CD8-positive, alpha-beta memory T cell (primary cell): ENCODE measurements at regions not wholly inside any gene's neighbourhood (a gene's known extent, or its start where the extent isn't known, plus 50 kb on each side); places are given as distances from the start of the nearest gene placed in this dataset.
"Not testable (repeated sequence)": the region's sequence is repeated elsewhere in the genome, so short reads cannot be mapped to it uniquely, and the experiment has no call there.

Source experiments
- CTCF ChIA-PET: fragments of 350-600 bp; sonication (Branson Sonifier 250); formaldehyde crosslinking; loops from one replicate; lab custom pipeline; 2021; ENCODE audit warnings: antibody characterized with exemption; lab: Charles Lee
- POLR2A ChIA-PET: fragments of 350-600 bp; sonication (Branson Sonifier 250); formaldehyde crosslinking; loops from one replicate; lab custom pipeline; 2021; ENCODE audit warnings: antibody characterized with exemption; lab: Charles Lee
- DNase-seq, 5 donors: peaks; one replicate each; pipeline versions ENCODE4 v3.0.0 to v3.0.0-alpha.2; 2020 to 2022; ENCODE audit warnings: mixed read lengths in 1 of 5
- H3K27ac ChIP-seq: one replicate; pipeline ENCODE4 v1.7.0; 2013; ENCODE audit warnings: low read depth, mild to moderate bottlenecking, low read length, moderate library complexity
- H3K27me3 ChIP-seq: 2 replicates; pipeline ENCODE4 v1.7.0; 2013; ENCODE audit warnings: low read length, mild to moderate bottlenecking; ENCODE audit not compliant: insufficient read depth, poor library complexity, severe bottlenecking
- H3K36me3 ChIP-seq: 2 replicates; pipeline ENCODE4 v1.7.0; 2013; ENCODE audit warnings: mild to moderate bottlenecking, low read length, moderate library complexity; ENCODE audit not compliant: insufficient read depth
- H3K4me1 ChIP-seq: 2 replicates; pipeline ENCODE4 v1.7.0; 2013; ENCODE audit warnings: mild to moderate bottlenecking, low read length, moderate library complexity; ENCODE audit not compliant: insufficient read depth
- H3K4me3 ChIP-seq: 2 replicates; pipeline ENCODE4 v1.7.0; 2013; ENCODE audit warnings: mild to moderate bottlenecking, low read length
- H3K9me3 ChIP-seq: 2 replicates; pipeline ENCODE4 v1.7.0; 2013; ENCODE audit warnings: mild to moderate bottlenecking, low read length
- H3K27ac Mint-ChIP-seq, 8 donors: one replicate each; pipeline ENCODE4 v1.8.0; 2020 to 2021; ENCODE audit warnings: mixed read lengths in 8 of 8, mild to moderate bottlenecking in 6 of 8, inconsistent platforms in 3 of 8, moderate library complexity in 3 of 8
- H3K27me3 Mint-ChIP-seq, 2 donors: one replicate each; pipeline ENCODE4 v1.8.0; 2020 to 2021; ENCODE audit warnings: mixed read lengths in 2 of 2, mild to moderate bottlenecking in 1 of 2, moderate library complexity in 1 of 2
- H3K36me3 Mint-ChIP-seq, 3 donors: one replicate each; pipeline ENCODE4 v1.8.0; 2020 to 2021; ENCODE audit warnings: mixed read lengths in 3 of 3, inconsistent platforms in 1 of 3, mild to moderate bottlenecking in 1 of 3
- H3K4me1 Mint-ChIP-seq, 3 donors: one replicate each; pipeline ENCODE4 v1.8.0; 2020 to 2021; ENCODE audit warnings: mixed read lengths in 3 of 3, inconsistent platforms in 1 of 3, mild to moderate bottlenecking in 1 of 3
- H3K4me3 Mint-ChIP-seq, 7 donors: one replicate each; pipeline ENCODE4 v1.8.0; 2020 to 2021; ENCODE audit warnings: mixed read lengths in 7 of 7, mild to moderate bottlenecking in 6 of 7, moderate library complexity in 4 of 7, inconsistent platforms in 2 of 7
- H3K9me3 Mint-ChIP-seq, 5 donors: one replicate each; pipeline ENCODE4 v1.8.0; 2020 to 2022; ENCODE audit warnings: mixed read lengths in 5 of 5, mild to moderate bottlenecking in 3 of 5, moderate library complexity in 2 of 5, inconsistent platforms in 1 of 5

DNA sequence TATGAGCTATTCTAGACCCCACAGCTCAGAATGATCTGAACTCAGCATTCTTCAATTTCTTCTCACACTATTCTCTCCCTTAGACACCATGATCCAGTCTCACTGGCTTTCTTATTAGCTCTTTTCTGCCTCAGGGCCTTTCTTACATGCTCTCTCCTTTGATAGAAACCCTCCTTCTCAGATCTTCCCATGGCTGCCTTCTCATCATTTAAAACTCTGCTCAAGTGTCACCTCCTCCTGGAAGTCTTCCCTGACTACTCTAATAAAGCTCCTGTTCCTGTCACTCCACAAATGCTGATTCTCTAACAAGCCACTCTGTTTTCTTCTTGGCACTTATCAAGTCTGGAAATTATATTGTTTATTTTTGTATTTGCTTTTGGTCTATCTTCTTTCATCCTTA is 131.1 kb downstream of the HNMT start:
- no peaks in the 10 kb centered on the region for H3K4me1 Mint-ChIP-seq
- Histone ChIP-seq H3K27me3 (no peaks in the 10 kb centered on the region), H3K4me1 (no peaks in the 10 kb centered on the region), H3K4me3 (no peak overlapping the region), H3K27ac (no peak overlapping the region), H3K36me3 (no peaks in the 10 kb centered on the region), H3K9me3 (no peaks in the 10 kb centered on the region)
- no peak overlapping the region for H3K4me3 Mint-ChIP-seq
- H3K36me3 Mint-ChIP-seq, result no peaks in the 10 kb centered on the region
- POLR2A ChIA-PET, result no interaction called here
- no peak overlapping the region for H3K27ac Mint-ChIP-seq
- peaks cover 0 to 12% (median 6%) of the 10 kb centered on the region in 5 donors for H3K9me3 Mint-ChIP-seq
- CTCF ChIA-PET, result no interaction called here
- peaks cover 0 to 1% of the 10 kb centered on the region in 2 donors for H3K27me3 Mint-ChIP-seq
- DNase-seq, result no peak

- H3K4me1 ChIP-seq, CTCF ChIA-PET, H3K4me3 ChIP-seq, H3K27me3 ChIP-seq, H3K9me3 ChIP-seq, H3K27ac ChIP-seq, DNase-seq, H3K4me1 Mint-ChIP-seq, POLR2A ChIA-PET, H3K36me3 Mint-ChIP-seq, H3K36me3 ChIP-seq, H3K4me3 Mint-ChIP-seq, H3K27ac Mint-ChIP-seq, H3K27me3 Mint-ChIP-seq: not testable (repeated sequence)
- peaks cover 0 to 15% (median 11%) of the 10 kb centered on the region in 5 donors for H3K9me3 Mint-ChIP-seq
These were observed 135.0 kb downstream of the HNMT start for GRCh38 chr2:138099288-138099687.

GRCh38 chr2:138101718-138102117 is 137.4 kb downstream of the HNMT start:
- Histone ChIP-seq H3K9me3 (no peaks in the 10 kb centered on the region), H3K36me3 (no peaks in the 10 kb centered on the region), H3K4me1 (no peaks in the 10 kb centered on the region), H3K27ac (no peak overlapping the region), H3K4me3 (no peak overlapping the region), H3K27me3 (no peaks in the 10 kb centered on the region)
- Mint-ChIP-seq H3K36me3 (no peaks in the 10 kb centered on the region), H3K4me3 (no peak overlapping the region), H3K27ac (no peak overlapping the region), H3K4me1 (no peaks in the 10 kb centered on the region), H3K27me3 (peaks cover 0 to 5% of the 10 kb centered on the region in 2 donors), H3K9me3 (peaks cover 0 to 15% (median 11%) of the 10 kb centered on the region in 5 donors)
- POLR2A ChIA-PET, result no interaction called here
- DNase-seq, result no peak
- CTCF ChIA-PET, result no interaction called here

- H3K4me1 Mint-ChIP-seq, result no peaks in the 10 kb centered on the region
- H3K9me3 ChIP-seq, result no peaks in the 10 kb centered on the region
- DNase-seq, result no peak
- H3K4me1 ChIP-seq, result no peaks in the 10 kb centered on the region
- H3K4me3 Mint-ChIP-seq, result no peak overlapping the region
- peaks cover 0 to 5% of the 10 kb centered on the region in 2 donors for H3K27me3 Mint-ChIP-seq
- H3K9me3 Mint-ChIP-seq, result peaks cover 0 to 13% (median 10%) of the 10 kb centered on the region in 5 donors
- H3K27ac Mint-ChIP-seq, result no peak overlapping the region
- POLR2A ChIA-PET, result no interaction called here
- H3K36me3 Mint-ChIP-seq, result no peaks in the 10 kb centered on the region
- no peak overlapping the region for H3K27ac ChIP-seq
- no peak overlapping the region for H3K4me3 ChIP-seq
- H3K36me3 ChIP-seq, result no peaks in the 10 kb centered on the region
- CTCF ChIA-PET, result no interaction called here
- no peaks in the 10 kb centered on the region for H3K27me3 ChIP-seq
These were observed 138.4 kb downstream of the HNMT start for GRCh38 chr2:138102664-138103063.

DNA sequence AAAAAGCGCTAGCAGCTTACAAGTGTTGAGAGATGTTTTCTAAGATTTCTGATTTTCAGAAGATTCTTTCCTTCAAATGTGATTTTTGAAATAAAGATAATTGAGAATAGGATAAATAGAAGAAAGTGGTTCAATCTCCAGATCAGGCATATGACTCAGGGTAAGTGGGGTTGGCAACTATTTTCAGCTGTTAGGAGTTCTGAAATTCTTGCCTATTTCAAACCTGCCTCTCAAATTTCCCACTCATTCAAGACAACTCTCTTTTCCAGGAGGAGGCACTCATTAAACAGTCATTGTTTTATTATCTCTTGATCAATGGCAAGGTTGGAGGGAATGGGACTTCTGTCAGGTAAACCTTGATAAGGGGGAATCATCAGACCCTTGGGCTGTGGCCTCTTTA is 138.9 kb downstream of the HNMT start:
- H3K27me3 Mint-ChIP-seq, result peaks cover 0 to 5% of the 10 kb centered on the region in 2 donors
- DNase-seq, result no peak
- peaks cover 0 to 11% (median 10%) of the 10 kb centered on the region in 5 donors for H3K9me3 Mint-ChIP-seq
- CTCF ChIA-PET, result no interaction called here
- no peak overlapping the region for H3K27ac Mint-ChIP-seq
- no peak overlapping the region for H3K27ac ChIP-seq
- no peaks in the 10 kb centered on the region for H3K4me1 ChIP-seq
- no peaks in the 10 kb centered on the region for H3K4me1 Mint-ChIP-seq
- H3K36me3 ChIP-seq, result no peaks in the 10 kb centered on the region
- no peak overlapping the region for H3K4me3 Mint-ChIP-seq
- H3K36me3 Mint-ChIP-seq, result no peaks in the 10 kb centered on the region
- POLR2A ChIA-PET, result no interaction called here
- no peaks in the 10 kb centered on the region for H3K27me3 ChIP-seq
- no peak overlapping the region for H3K4me3 ChIP-seq
- no peaks in the 10 kb centered on the region for H3K9me3 ChIP-seq

DNA sequence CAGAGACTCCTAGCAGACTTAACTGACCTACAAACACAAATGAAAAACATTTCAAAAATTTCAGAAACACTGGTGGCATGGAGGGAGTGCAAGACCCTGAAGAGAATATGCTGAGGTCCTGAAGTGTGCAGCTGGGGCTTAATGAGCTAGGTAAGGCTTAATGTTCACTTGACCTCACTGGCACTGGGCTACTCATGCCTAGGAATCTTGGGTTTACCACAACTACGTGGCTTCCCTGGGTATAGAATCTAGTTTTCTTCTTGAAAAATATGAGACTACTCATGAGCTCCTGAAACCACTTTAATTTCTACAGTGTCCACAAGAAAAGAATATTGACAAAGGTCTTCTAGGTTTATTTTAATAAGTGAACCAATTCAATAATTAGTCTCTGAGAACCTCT is 139.8 kb downstream of the HNMT start:
- Mint-ChIP-seq H3K4me1 (no peaks in the 10 kb centered on the region), H3K9me3 (peaks cover 0 to 9% (median 8%) of the 10 kb centered on the region in 5 donors), H3K27ac (no peak overlapping the region), H3K36me3 (no peaks in the 10 kb centered on the region), H3K4me3 (no peak overlapping the region), H3K27me3 (peaks cover 0 to 5% of the 10 kb centered on the region in 2 donors)
- ChIA-PET CTCF (no interaction called here), POLR2A (no interaction called here)
- Histone ChIP-seq H3K27me3 (no peaks in the 10 kb centered on the region), H3K4me1 (no peaks in the 10 kb centered on the region), H3K36me3 (no peaks in the 10 kb centered on the region), H3K27ac (no peak overlapping the region), H3K4me3 (no peak overlapping the region), H3K9me3 (no peaks in the 10 kb centered on the region)
- no peak for DNase-seq

DNA sequence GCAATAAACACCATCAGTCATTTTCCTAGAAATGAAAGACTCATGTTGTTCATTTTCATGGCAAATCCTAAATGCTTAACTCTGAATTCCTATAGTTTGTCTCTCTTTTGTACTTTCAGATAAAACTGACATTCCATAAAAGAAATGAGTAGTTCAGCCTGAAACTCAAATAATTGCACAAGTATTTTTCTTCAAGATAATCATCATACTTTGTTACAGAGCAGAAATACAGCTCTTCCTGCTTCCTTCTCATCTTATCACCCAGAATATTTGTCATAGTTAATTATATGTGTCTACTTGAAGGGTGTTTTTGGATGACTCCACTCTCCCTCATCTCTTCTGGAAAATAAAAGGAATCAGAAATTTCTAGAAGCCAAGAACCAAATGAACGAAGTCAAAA is 141.1 kb downstream of the HNMT start:
- peaks cover 0 to 8% (median 2%) of the 10 kb centered on the region in 5 donors for H3K9me3 Mint-ChIP-seq
- no peak for DNase-seq
- H3K36me3 ChIP-seq, result no peaks in the 10 kb centered on the region
- H3K4me1 ChIP-seq, result no peaks in the 10 kb centered on the region
- H3K9me3 ChIP-seq, result no peaks in the 10 kb centered on the region
- H3K27ac ChIP-seq, result no peak overlapping the region
- ChIA-PET CTCF (no interaction called here), POLR2A (no interaction called here)
- peaks cover 0 to 3% of the 10 kb centered on the region in 2 donors for H3K27me3 Mint-ChIP-seq
- H3K27me3 ChIP-seq, result no peaks in the 10 kb centered on the region
- no peak overlapping the region for H3K4me3 ChIP-seq
- H3K27ac Mint-ChIP-seq, result no peak overlapping the region
- H3K36me3 Mint-ChIP-seq, result no peaks in the 10 kb centered on the region
- no peaks in the 10 kb centered on the region for H3K4me1 Mint-ChIP-seq
- no peak overlapping the region for H3K4me3 Mint-ChIP-seq

DNA sequence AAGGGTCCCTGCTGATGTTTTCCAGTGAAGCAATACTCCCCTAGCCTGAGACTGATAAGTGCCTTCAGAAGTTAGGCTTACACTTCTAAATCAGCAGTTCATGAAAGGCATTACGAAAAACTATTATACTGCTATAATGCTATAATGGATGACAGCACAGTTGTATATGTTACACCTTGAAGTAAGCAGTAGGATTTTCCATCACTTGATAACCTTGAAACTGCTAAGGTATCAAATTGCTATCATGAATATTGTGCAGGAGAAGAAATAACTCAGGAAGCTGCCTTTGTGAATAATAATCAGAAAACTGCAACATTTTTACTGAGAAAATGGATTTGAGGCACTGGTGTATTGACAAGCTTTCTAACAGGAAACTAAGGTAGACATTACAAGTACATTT is 142.3 kb downstream of the HNMT start:
- ChIA-PET CTCF (no interaction called here), POLR2A (no interaction called here)
- H3K9me3 Mint-ChIP-seq, result peaks cover 0 to 6% (median 2%) of the 10 kb centered on the region in 5 donors
- H3K4me1 Mint-ChIP-seq, result no peaks in the 10 kb centered on the region
- Histone ChIP-seq H3K27me3 (no peaks in the 10 kb centered on the region), H3K9me3 (no peaks in the 10 kb centered on the region), H3K27ac (no peak overlapping the region), H3K4me1 (no peaks in the 10 kb centered on the region), H3K36me3 (no peaks in the 10 kb centered on the region), H3K4me3 (no peak overlapping the region)
- H3K27ac Mint-ChIP-seq, result no peak overlapping the region
- no peak overlapping the region for H3K4me3 Mint-ChIP-seq
- H3K36me3 Mint-ChIP-seq, result no peaks in the 10 kb centered on the region
- H3K27me3 Mint-ChIP-seq, result peaks cover 0 to 3% of the 10 kb centered on the region in 2 donors
- DNase-seq, result no peak

- Histone ChIP-seq H3K9me3 (no peaks in the 10 kb centered on the region), H3K4me3 (no peak overlapping the region)
These were observed 143.0 kb downstream of the HNMT start for GRCh38 chr2:138107288-138107687.

More at GRCh38 chr2:138107288-138107687, 143.0 kb downstream of the HNMT start:
- H3K27me3 ChIP-seq, result no peaks in the 10 kb centered on the region
- H3K9me3 Mint-ChIP-seq, result peaks cover 0 to 6% (median 2%) of the 10 kb centered on the region in 5 donors
- DNase-seq, result no peak
- H3K4me3 Mint-ChIP-seq, result no peak overlapping the region
- no peaks in the 10 kb centered on the region for H3K36me3 Mint-ChIP-seq
- ChIA-PET POLR2A (no interaction called here), CTCF (no interaction called here)
- no peaks in the 10 kb centered on the region for H3K4me1 Mint-ChIP-seq
- H3K27ac Mint-ChIP-seq, result no peak overlapping the region
- no peaks in the 10 kb centered on the region for H3K4me1 ChIP-seq
- no peak overlapping the region for H3K27ac ChIP-seq
- peaks cover 0 to under 1% of the 10 kb centered on the region in 2 donors for H3K27me3 Mint-ChIP-seq
- H3K36me3 ChIP-seq, result no peaks in the 10 kb centered on the region
